DND-41 (cell line): ENCODE measurements at regions not wholly inside any gene's neighbourhood (a gene's known extent, or its start where the extent isn't known, plus 50 kb on each side); places are given as distances from the start of the nearest gene placed in this dataset.

Source experiments
- ATAC-seq: fragments of 200-7000 bp; cut with Tn5 transposase; 3 replicates; pipeline ENCODE4 v1.9.1; 2021; ENCODE audit warnings: low read depth; ENCODE audit not compliant: insufficient read depth
- DNase-seq: peaks from one replicate; pipeline ENCODE4 v3.0.0-alpha.2; 2020
- H2AFZ ChIP-seq: 2 replicates; pipeline ENCODE4 v1.6.0; 2012; ENCODE audit warnings: low read depth, low read length
- H3K27ac ChIP-seq: 2 replicates; pipeline ENCODE4 v1.5.1; 2012; ENCODE audit warnings: low read length, inconsistent platforms
- H3K27me3 ChIP-seq: fragments of 200-600 bp; sonication (generic); 2 replicates; pipeline ENCODE4 v1.6.0; 2012; ENCODE audit warnings: low read length, mild to moderate bottlenecking, inconsistent platforms; ENCODE audit not compliant: insufficient read depth, poor library complexity
- H3K36me3 ChIP-seq: 2 replicates; pipeline ENCODE4 v1.5.1; 2012; ENCODE audit warnings: low read length, inconsistent platforms; ENCODE audit not compliant: insufficient read depth
- H3K4me1 ChIP-seq: 2 replicates; pipeline ENCODE4 v1.5.1; 2012; ENCODE audit warnings: mild to moderate bottlenecking, low read length; ENCODE audit not compliant: insufficient read depth
- H3K4me2 ChIP-seq: 2 replicates; pipeline ENCODE4 v1.6.0; 2012; ENCODE audit warnings: mild to moderate bottlenecking, moderate library complexity, low read length, inconsistent platforms; ENCODE audit not compliant: insufficient read depth
- H3K4me3 ChIP-seq, 2 experiments: fragments of 200-600 bp in 1 of 2; shearing (Covaris generic) in 1 of 2; 2 replicates each; pipeline ENCODE4 v1.5.1; 2012 to 2016; ENCODE audit warnings: inconsistent platforms in 2 of 2, low read length in 2 of 2, mild to moderate bottlenecking in 2 of 2, low read depth in 1 of 2, moderate library complexity in 1 of 2
- H3K79me2 ChIP-seq: 2 replicates; pipeline ENCODE4 v1.6.0; 2012; ENCODE audit warnings: low read length, inconsistent platforms; ENCODE audit not compliant: insufficient read depth
- H3K9ac ChIP-seq: 2 replicates; pipeline ENCODE4 v1.6.0; 2012; ENCODE audit warnings: low read depth, mild to moderate bottlenecking, inconsistent platforms, low read length, moderate library complexity
- H3K9me3 ChIP-seq: 2 replicates; pipeline ENCODE4 v1.5.1; 2012; ENCODE audit warnings: low read length, moderate library complexity, mild to moderate bottlenecking, inconsistent platforms; ENCODE audit not compliant: insufficient read depth, severe bottlenecking
- H4K20me1 ChIP-seq: 2 replicates; pipeline ENCODE4 v1.6.0; 2012; ENCODE audit warnings: low read length; ENCODE audit not compliant: insufficient read depth
- EZH2 ChIP-seq: IDR thresholded peaks from 3 replicates; pipeline ENCODE4 v1.6.1; 2012; ENCODE audit warnings: borderline replicate concordance, low read depth, mild to moderate bottlenecking, moderate library complexity, low read length, inconsistent platforms; ENCODE audit not compliant: severe bottlenecking
- TF ChIP-seq, protein P1 (sequence below): IDR thresholded peaks from 2 replicates; pipeline ENCODE4 v1.5.1; 2012; ENCODE audit warnings: borderline replicate concordance, low read length, moderate library complexity, mild to moderate bottlenecking; ENCODE audit not compliant: poor library complexity, severe bottlenecking; ENCODE audit errors: extremely low read depth

DNA sequence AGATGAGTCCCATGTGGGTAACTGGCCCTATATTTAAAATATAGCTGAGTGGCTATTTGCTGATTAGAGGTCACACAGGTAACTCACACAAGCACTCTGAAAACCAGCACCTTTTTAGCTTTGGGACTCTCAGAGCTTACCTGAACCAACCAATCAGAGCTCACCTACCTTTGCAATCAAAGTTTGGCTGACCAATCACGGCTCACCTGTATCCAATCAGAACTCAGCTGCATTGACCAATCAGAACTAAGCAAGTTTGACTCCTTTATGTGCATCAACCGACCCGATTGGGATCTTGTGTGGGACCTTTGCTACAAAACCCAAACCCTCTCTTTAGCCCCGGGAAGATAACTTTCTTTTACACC lies 106.8 kb upstream of the NXT1 start:
- Histone ChIP-seq H3K4me1 (peaks cover 4% of the 10 kb centered on the region; the same call in 1 of the 2 replicates), H3K9me3 (no peaks in the 10 kb centered on the region), H3K27me3 (no peaks in the 10 kb centered on the region), H3K36me3 (no peaks in the 10 kb centered on the region), H3K4me3 (no peak overlapping the region), H3K4me2 (no peak overlapping the region), H2AFZ (no peak overlapping the region), H4K20me1 (no peaks in the 10 kb centered on the region), H3K79me2 (no peaks in the 10 kb centered on the region), H3K9ac (no peak overlapping the region), H3K27ac (no peak overlapping the region)
- no peak for ATAC-seq
- TF ChIP-seq, protein P1, sequence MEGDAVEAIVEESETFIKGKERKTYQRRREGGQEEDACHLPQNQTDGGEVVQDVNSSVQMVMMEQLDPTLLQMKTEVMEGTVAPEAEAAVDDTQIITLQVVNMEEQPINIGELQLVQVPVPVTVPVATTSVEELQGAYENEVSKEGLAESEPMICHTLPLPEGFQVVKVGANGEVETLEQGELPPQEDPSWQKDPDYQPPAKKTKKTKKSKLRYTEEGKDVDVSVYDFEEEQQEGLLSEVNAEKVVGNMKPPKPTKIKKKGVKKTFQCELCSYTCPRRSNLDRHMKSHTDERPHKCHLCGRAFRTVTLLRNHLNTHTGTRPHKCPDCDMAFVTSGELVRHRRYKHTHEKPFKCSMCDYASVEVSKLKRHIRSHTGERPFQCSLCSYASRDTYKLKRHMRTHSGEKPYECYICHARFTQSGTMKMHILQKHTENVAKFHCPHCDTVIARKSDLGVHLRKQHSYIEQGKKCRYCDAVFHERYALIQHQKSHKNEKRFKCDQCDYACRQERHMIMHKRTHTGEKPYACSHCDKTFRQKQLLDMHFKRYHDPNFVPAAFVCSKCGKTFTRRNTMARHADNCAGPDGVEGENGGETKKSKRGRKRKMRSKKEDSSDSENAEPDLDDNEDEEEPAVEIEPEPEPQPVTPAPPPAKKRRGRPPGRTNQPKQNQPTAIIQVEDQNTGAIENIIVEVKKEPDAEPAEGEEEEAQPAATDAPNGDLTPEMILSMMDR, result no peak
- no peak for TF ChIP-seq EZH2
- DNase-seq, result peak; percentile 0

DNA sequence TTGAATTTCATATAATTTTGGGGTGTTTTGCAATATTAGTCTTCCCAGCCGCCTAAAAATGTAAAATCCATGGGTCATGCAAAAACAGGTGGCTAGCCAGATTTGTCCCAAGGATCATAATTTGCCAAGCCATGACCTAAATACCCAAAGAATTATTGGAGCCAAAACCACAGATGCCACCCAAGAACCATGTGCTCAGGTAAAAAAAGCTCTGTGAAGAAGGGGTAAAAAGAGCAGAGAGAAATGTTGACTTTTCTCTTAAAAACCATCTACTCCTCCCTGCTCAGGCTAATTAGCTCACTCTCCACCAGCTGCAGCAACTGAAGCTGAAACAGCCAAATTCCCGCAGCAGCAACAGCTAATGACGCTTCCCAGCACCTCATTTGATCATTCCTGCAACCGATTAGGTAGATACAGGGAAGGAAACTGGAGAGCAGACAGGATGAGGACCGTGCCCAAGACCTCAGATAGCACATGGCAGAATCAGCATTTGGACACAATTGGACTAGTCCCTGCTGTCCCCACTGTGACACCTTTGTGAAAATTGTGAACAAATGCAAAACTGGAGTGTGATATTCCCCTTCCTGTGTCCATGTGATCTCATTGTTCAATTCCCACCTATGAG lies 107.9 kb upstream of the NXT1 start:
- no peak overlapping the region for H2AFZ ChIP-seq

DNA sequence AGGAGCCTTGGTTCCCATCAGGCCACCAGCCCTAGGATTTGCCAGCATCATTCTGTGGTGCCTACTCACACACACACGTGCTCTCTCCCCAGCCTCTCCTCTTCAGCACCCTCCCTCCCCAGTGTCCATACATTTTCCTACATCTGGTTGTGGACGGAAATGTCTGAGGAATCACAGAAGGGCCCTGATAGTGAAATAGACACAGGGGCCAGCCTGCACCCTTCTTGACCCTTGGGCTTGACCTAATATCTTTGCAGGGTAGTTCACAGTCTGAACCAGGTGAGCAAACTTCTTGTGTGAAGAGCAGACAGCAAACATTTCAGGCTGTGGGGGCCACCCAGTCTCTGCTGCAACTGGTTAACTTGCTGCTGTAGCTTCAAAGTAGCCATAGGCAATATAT lies 108.5 kb upstream of the NXT1 start:
- H3K4me1 ChIP-seq, result peaks cover 4% of the 10 kb centered on the region; the same call in 1 of the 2 replicates
- H3K27me3 ChIP-seq, result no peaks in the 10 kb centered on the region
- no peak overlapping the region for H2AFZ ChIP-seq
- no peaks in the 10 kb centered on the region for H3K36me3 ChIP-seq
- TF ChIP-seq EZH2, result no peak
- TF ChIP-seq, protein P1, result no peak
- no peaks in the 10 kb centered on the region for H4K20me1 ChIP-seq
- H3K79me2 ChIP-seq, result no peaks in the 10 kb centered on the region
- H3K27ac ChIP-seq, result no peak overlapping the region
- no peak overlapping the region for H3K4me2 ChIP-seq
- DNase-seq (no peak), ATAC-seq (no peak)
- H3K9ac ChIP-seq, result no peak overlapping the region
- H3K4me3 ChIP-seq, result no peak overlapping the region
- no peaks in the 10 kb centered on the region for H3K9me3 ChIP-seq

More for the DNA sequence above, 107.9 kb upstream of the NXT1 start:
- Histone ChIP-seq H3K4me2 (no peak overlapping the region), H3K36me3 (no peaks in the 10 kb centered on the region), H3K27me3 (no peaks in the 10 kb centered on the region), H3K4me3 (no peak overlapping the region), H3K27ac (no peak overlapping the region), H3K9me3 (no peaks in the 10 kb centered on the region), H3K79me2 (no peaks in the 10 kb centered on the region), H3K9ac (no peak overlapping the region), H4K20me1 (no peaks in the 10 kb centered on the region), H3K4me1 (peaks cover 4% of the 10 kb centered on the region; the same call in 1 of the 2 replicates)
- ATAC-seq (no peak), DNase-seq (peak; percentile 2)
- TF ChIP-seq, protein P1, result no peak
- TF ChIP-seq EZH2, result no peak
